GM23248 (cell line): ENCODE measurements at regions not wholly inside any gene's neighbourhood (a gene's known extent, or its start where the extent isn't known, plus 50 kb on each side); places are given as distances from the start of the nearest gene placed in this dataset.

Experiments
- EZH2 ChIP-seq: fragments of 200-600 bp; sonication (generic); IDR thresholded peaks from 2 replicates; pipeline ENCODE4 v1.6.1; 2018; ENCODE audit warnings: antibody characterized with exemption, mild to moderate bottlenecking; ENCODE audit not compliant: insufficient read depth, poor library complexity, severe bottlenecking
- EZH2phosphoT487 ChIP-seq: fragments of 200-600 bp; sonication (generic); IDR thresholded peaks from 2 replicates; pipeline ENCODE4 v1.6.1; 2018; ENCODE audit warnings: antibody characterized with exemption, moderate library complexity, mild to moderate bottlenecking, low read depth; ENCODE audit not compliant: insufficient read depth

- TF ChIP-seq EZH2, result no peak
- no peak for TF ChIP-seq EZH2phosphoT487
Measured at GRCh38 chr14:34243401-34243800, 218.6 kb downstream of the SPTSSA start.
